HepG2 (cell line): ENCODE measurements at regions not wholly inside any gene's neighbourhood (a gene's known extent, or its start where the extent isn't known, plus 50 kb on each side); places are given as distances from the start of the nearest gene placed in this dataset.

ENCODE experiments used
- ATAC-seq: fragments of 200-7000 bp; cut with Tn5 transposase; 3 replicates; pipeline ENCODE4 v1.9.1; 2020; ENCODE audit warnings: mild to moderate bottlenecking, moderate library complexity
- BruUV-seq: library from RNA; stranded (reverse); fragments of 400-500 nt; replicated peaks from 2 replicates; lab custom pipeline; 2021; lab: Mats Ljungman, UMichigan
- CTCF ChIA-PET: fragments of 300-600 bp; formaldehyde crosslinking; extraction: SDS; loops from one replicate; lab custom pipeline; 2021; ENCODE audit warnings: low total read pairs, inconsistent platforms, low intra/inter-chr PET ratio; lab: Yijun Ruan, JAX
- POLR2A ChIA-PET: fragments of 350-600 bp; sonication (Branson Sonifier 250); formaldehyde crosslinking; loops from one replicate; lab custom pipeline; 2020; ENCODE audit warnings: antibody characterized with exemption, inconsistent platforms; lab: Yijun Ruan, JAX
- DNase-seq: peaks from one replicate; pipeline ENCODE4 v3.0.0-alpha.2; 2015; ENCODE audit warnings: low spot score
- FAIRE-seq: peaks from 3 replicates; lab custom pipeline; 2011; peaks lifted over from hg19 to GRCh38; lab: Jason Lieb, UNC
- H2AFZ ChIP-seq: one replicate; pipeline ENCODE4 v1.6.1; 2011; ENCODE audit warnings: low read length, inconsistent platforms
- H3K27ac ChIP-seq: fragments of 300-600 bp; 3 replicates; pipeline ENCODE4 v1.8.0; 2011; ENCODE audit warnings: mixed run types, mild to moderate bottlenecking, mixed read lengths, low read length, inconsistent platforms; ENCODE audit not compliant: insufficient read depth; ENCODE audit errors: extremely low read length
- H3K27me3 ChIP-seq, 2 experiments: fragments of 200-600 bp in 1 of 2; 2 replicates in 1 of 2; 3 replicates in 1 of 2; pipeline versions ENCODE4 v1.6.0 to v1.8.0; 2011; ENCODE audit warnings: low read length in 2 of 2, mild to moderate bottlenecking in 2 of 2, moderate library complexity in 2 of 2, inconsistent platforms in 1 of 2; ENCODE audit not compliant: insufficient read depth in 2 of 2, control insufficient read depth in 1 of 2
- H3K36me3 ChIP-seq, 2 experiments: fragments of 200-600 bp in 1 of 2; replicated peaks in 1 of 2; 2 replicates in 1 of 2; 3 replicates in 1 of 2; pipeline versions ENCODE4 v1.5.1 to v1.8.0; 2011; ENCODE audit warnings: low read length in 2 of 2, inconsistent platforms in 1 of 2; ENCODE audit not compliant: insufficient read depth in 2 of 2, control insufficient read depth in 1 of 2
- H3K4me1 ChIP-seq: 2 replicates; pipeline ENCODE4 v1.5.1; 2012; ENCODE audit warnings: low read length, inconsistent platforms; ENCODE audit not compliant: insufficient read depth
- H3K4me2 ChIP-seq: 2 replicates; pipeline ENCODE4 v1.6.0; 2011; ENCODE audit warnings: low read depth, low read length, inconsistent platforms
- H3K4me3 ChIP-seq, 3 experiments: fragments of 200-600 bp in 1 of 3; sonication (generic), shearing (Covaris generic) in 1 of 3; replicated peaks in 1 of 3; 2 replicates each; pipeline ENCODE4 v1.5.1; 2011 to 2016; ENCODE audit warnings: low read length in 3 of 3, inconsistent platforms in 2 of 3, low read depth in 2 of 3, mild to moderate bottlenecking in 2 of 3, control low read depth in 1 of 3, mixed read lengths in 1 of 3; ENCODE audit not compliant: insufficient read depth in 1 of 3
- H3K79me2 ChIP-seq: one replicate; pipeline ENCODE4 v1.6.1; 2011; ENCODE audit warnings: low read length, inconsistent platforms; ENCODE audit not compliant: insufficient read depth
- H3K9ac ChIP-seq: 2 replicates; pipeline ENCODE4 v1.6.0; 2011; ENCODE audit warnings: mild to moderate bottlenecking, low read depth, low read length, inconsistent platforms; ENCODE audit not compliant: insufficient read depth
- H3K9me3 ChIP-seq: 2 replicates; pipeline ENCODE4 v1.5.1; 2012; ENCODE audit warnings: mild to moderate bottlenecking, low read length
- H4K20me1 ChIP-seq: 2 replicates; pipeline ENCODE4 v1.6.0; 2011; ENCODE audit warnings: inconsistent platforms, mild to moderate bottlenecking, low read length, moderate library complexity; ENCODE audit not compliant: insufficient read depth
- HDAC6 ChIP-seq: fragments of 200-600 bp; sonication (generic); IDR thresholded peaks from 2 replicates; pipeline ENCODE4 v1.7.0; 2017; ENCODE audit warnings: mild to moderate bottlenecking, antibody characterized with exemption, low read length, low read depth
- HIVEP1 ChIP-seq: sonication (generic); formaldehyde crosslinking; IDR thresholded peaks from 2 replicates; pipeline ENCODE4 v1.4.0; 2020; ENCODE audit warnings: mild to moderate bottlenecking, missing genetic modification reagents
- HOXA5 ChIP-seq: sonication (generic); formaldehyde crosslinking; IDR thresholded peaks from 2 replicates; pipeline ENCODE4 v1.4.0; 2020; ENCODE audit warnings: missing genetic modification reagents
- IRX3 ChIP-seq: sonication (generic); formaldehyde crosslinking; IDR thresholded peaks from 2 replicates; pipeline ENCODE4 v1.8.1; 2023; ENCODE audit warnings: mild to moderate bottlenecking, low read depth, missing genetic modification reagents, borderline replicate concordance
- JUNB ChIP-seq: sonication (generic); formaldehyde crosslinking; IDR thresholded peaks from 2 replicates; pipeline ENCODE4 v1.8.0; 2022; ENCODE audit warnings: missing genetic modification reagents, mild to moderate bottlenecking, borderline replicate concordance
- KLF6 ChIP-seq: IDR thresholded peaks from 2 replicates; pipeline ENCODE4 v1.8.0; 2016; ENCODE audit warnings: missing biosample characterization, missing genetic modification reagents
- MAF1 ChIP-seq: sonication (generic); formaldehyde crosslinking; IDR thresholded peaks from 2 replicates; pipeline ENCODE4 v1.5.0; 2020; ENCODE audit warnings: missing genetic modification reagents, borderline replicate concordance
- NFIB ChIP-seq: sonication (generic); formaldehyde crosslinking; IDR thresholded peaks from 2 replicates; pipeline ENCODE4 v1.9.0; 2021; ENCODE audit warnings: missing genetic modification reagents, mild to moderate bottlenecking, borderline replicate concordance
- NFRKB ChIP-seq: fragments of 450-650 bp; IDR thresholded peaks from 2 replicates; pipeline ENCODE4 v1.6.1; 2017
- NFYC ChIP-seq: IDR thresholded peaks from 2 replicates; pipeline ENCODE4 v1.6.1; 2016; ENCODE audit warnings: missing genetic modification reagents, missing compliant biosample characterization
- STAT6 ChIP-seq: sonication (generic); formaldehyde crosslinking; IDR thresholded peaks from 2 replicates; pipeline ENCODE4 v1.4.0; 2020; ENCODE audit warnings: missing genetic modification reagents, mild to moderate bottlenecking, borderline replicate concordance
- ZHX2 ChIP-seq, 2 experiments: sonication (generic) in 1 of 2; formaldehyde crosslinking in 1 of 2; IDR thresholded peaks; 2 replicates each; pipeline versions ENCODE4 v1.6.1 to v1.9.0; 2014 to 2022; ENCODE audit warnings: antibody characterized with exemption in 1 of 2, borderline replicate concordance in 1 of 2, inconsistent platforms in 1 of 2, low read depth in 1 of 2, missing genetic modification reagents in 1 of 2
- ZNF33A ChIP-seq: sonication (generic); formaldehyde crosslinking; IDR thresholded peaks from 2 replicates; pipeline ENCODE4 v1.5.1; 2020; ENCODE audit warnings: missing genetic modification reagents, mild to moderate bottlenecking, moderate library complexity, borderline replicate concordance
- ZNF34 ChIP-seq: sonication (generic); formaldehyde crosslinking; IDR thresholded peaks from 2 replicates; pipeline ENCODE4 v1.4.0; 2020; ENCODE audit warnings: mild to moderate bottlenecking, missing genetic modification reagents, borderline replicate concordance
- ZNF549 ChIP-seq: sonication (generic); formaldehyde crosslinking; IDR thresholded peaks from 2 replicates; pipeline ENCODE4 v1.5.0; 2020; ENCODE audit warnings: missing genetic modification reagents
- ZNF563 ChIP-seq: sonication (generic); formaldehyde crosslinking; IDR thresholded peaks from 2 replicates; pipeline ENCODE4 v1.8.0; 2022; ENCODE audit warnings: mild to moderate bottlenecking, moderate library complexity, missing genetic modification reagents
- ZZZ3 ChIP-seq: sonication (generic); formaldehyde crosslinking; IDR thresholded peaks from 2 replicates; pipeline ENCODE4 v1.4.0; 2020; ENCODE audit warnings: missing genetic modification reagents, mild to moderate bottlenecking, borderline replicate concordance
- WGBS: methylation state at CpG from one replicate; pipeline ENCODE4 v1.1.6; 2017; ENCODE audit warnings: low lambda C conversion rate; 5-methylcytosine and 5-hydroxymethylcytosine counted together
- in situ Hi-C: cut with HindIII; loops from 2 replicates; pipeline ENCODE4 v1.10.0; 2017; ENCODE audit warnings: low pct_unique_long_range_greater_than_20kb; ENCODE audit not compliant: extremely low pct_ligation_motif_present
- intact Hi-C: fragments of 100-400 bp; cut with micrococcal nuclease; formaldehyde crosslinking; loops from one replicate; pipeline ENCODE4 v1.10.0; 2022; ENCODE audit not compliant: unreplicated experiment

DNA sequence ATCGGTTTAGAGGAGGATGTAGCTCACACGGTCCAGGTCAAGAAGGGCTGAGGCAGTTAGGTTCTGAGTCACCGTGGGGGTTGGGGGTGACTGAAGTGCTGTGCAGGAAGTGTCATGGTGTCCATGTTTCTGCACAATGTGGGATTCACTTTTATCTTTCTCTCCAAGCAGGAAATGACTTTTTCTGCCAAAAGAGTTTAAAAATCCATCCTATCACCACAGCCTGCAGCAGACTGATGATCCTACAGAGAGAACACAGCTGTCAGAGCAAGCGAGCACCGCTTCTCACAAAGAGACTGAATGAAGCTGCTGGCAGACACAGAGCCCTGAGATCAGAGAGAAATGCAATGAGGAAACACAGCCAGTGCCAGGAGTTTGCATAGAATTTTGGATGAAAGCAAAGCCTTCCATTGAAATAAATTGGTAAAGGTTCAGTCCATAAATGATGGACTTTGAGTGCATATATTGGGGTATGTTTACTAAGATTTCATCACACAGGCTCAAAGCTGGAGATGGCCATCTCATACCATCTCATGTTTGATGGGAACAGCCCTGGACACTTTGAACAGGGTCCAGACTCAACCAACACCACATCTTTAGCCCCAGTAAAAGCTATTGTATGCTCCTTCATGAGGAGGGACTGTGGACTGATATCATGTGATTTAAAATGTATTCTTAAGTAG lies 213.9 kb upstream of the FBXL7 start:
- no peak for FAIRE-seq
- no peak overlapping the region for H3K4me3 ChIP-seq
- DNase-seq: no peak
- no peak overlapping the region for H2AFZ ChIP-seq
- intact Hi-C loops: no loop called here
- no TSS peak for BruUV-seq
- no peaks in the 10 kb centered on the region for H4K20me1 ChIP-seq
- H3K79me2 ChIP-seq: no peaks in the 10 kb centered on the region
- no peaks in the 10 kb centered on the region for H3K27me3 ChIP-seq
- TF ChIP-seq KLF6 (no peak), ZNF549 (CRISPR knock-in tag) (no peak), HDAC6 (no peak), NFYC (CRISPR knock-in tag) (no peak), ZNF34 (no peak), HOXA5 (CRISPR knock-in tag) (no peak), ZNF33A (CRISPR knock-in tag) (no peak), ZNF563 (CRISPR knock-in tag) (no peak), STAT6 (no peak), IRX3 (no peak), JUNB (CRISPR knock-in tag) (no peak), NFIB (CRISPR knock-in tag) (no peak), MAF1 (CRISPR knock-in tag) (no peak), NFRKB (no peak), ZZZ3 (no peak), ZHX2 (IDR thresholded peaks at IDR 0.05; ENCODE audit: low read depth) (no peak), ZHX2 (CRISPR knock-in tag; IDR thresholded peaks at IDR 0.05; ENCODE audit: borderline replicate concordance) (no peak), HIVEP1 (CRISPR knock-in tag) (no peak)
- TF ChIP-seq, all 625 proteins: peak for 0
- WGBS: 4% methylated on average over 4 of the region's 5 CpGs
- Histone ChIP-seq H3K4me1 (no peaks in the 10 kb centered on the region), H3K36me3 (no peaks in the 10 kb centered on the region), H3K9me3 (peaks cover 3% of the 10 kb centered on the region), H3K27ac (no peak overlapping the region), H3K4me2 (no peak overlapping the region), H3K9ac (no peak overlapping the region)
- CTCF ChIA-PET: no interaction called here
- no peak for ATAC-seq
- in situ Hi-C loops: no loop called here
- POLR2A ChIA-PET: no interaction called here
